ENCODE measurements at regions not wholly inside any gene's neighbourhood (a gene's known extent, or its start where the extent isn't known, plus 50 kb on each side); places are given as distances from the start of the nearest gene placed in this dataset.
"Not testable (repeated sequence)": the region's sequence is repeated elsewhere in the genome, so short reads cannot be mapped to it uniquely, and the experiment has no call there.

DNA sequence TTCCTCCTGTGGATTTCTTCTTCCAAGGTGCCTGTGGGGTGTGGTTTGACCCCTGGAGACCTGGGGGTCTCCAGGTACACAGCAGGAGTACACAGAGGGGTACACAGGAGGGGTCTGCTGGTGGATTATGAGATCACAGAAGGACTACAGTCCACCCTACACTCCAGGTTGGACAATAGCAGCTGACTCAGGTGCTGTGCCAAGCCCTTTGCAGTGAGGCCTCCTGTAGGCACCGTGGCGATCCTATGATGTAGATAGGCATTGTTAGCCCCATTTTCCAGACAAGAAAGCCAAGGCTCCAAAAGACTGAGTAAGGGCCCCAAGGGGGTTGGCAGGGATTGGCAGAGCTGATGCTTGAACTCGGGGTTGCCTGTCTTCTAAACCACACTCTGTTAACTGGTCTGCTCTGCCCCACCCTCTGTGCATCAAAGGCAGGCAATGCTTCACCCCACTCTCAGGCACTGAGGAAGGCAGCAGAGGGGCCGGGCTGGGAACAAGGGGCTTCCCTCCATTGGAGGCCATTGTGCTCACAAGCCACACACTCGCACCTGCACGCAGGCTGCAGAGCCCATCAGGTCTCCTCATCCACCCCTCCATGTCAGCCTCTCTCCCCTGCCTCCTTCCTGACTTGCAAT, 77.5 kb upstream of the SIRPA start:
- no peak overlapping the region for H3K4me3 ChIP-seq (ENCODE audit: low read depth, low read length)
- no peak for DNase-seq
- no peaks in the 10 kb centered on the region for H3K9me3 ChIP-seq
- TF ChIP-seq, protein P1, sequence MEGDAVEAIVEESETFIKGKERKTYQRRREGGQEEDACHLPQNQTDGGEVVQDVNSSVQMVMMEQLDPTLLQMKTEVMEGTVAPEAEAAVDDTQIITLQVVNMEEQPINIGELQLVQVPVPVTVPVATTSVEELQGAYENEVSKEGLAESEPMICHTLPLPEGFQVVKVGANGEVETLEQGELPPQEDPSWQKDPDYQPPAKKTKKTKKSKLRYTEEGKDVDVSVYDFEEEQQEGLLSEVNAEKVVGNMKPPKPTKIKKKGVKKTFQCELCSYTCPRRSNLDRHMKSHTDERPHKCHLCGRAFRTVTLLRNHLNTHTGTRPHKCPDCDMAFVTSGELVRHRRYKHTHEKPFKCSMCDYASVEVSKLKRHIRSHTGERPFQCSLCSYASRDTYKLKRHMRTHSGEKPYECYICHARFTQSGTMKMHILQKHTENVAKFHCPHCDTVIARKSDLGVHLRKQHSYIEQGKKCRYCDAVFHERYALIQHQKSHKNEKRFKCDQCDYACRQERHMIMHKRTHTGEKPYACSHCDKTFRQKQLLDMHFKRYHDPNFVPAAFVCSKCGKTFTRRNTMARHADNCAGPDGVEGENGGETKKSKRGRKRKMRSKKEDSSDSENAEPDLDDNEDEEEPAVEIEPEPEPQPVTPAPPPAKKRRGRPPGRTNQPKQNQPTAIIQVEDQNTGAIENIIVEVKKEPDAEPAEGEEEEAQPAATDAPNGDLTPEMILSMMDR (IDR thresholded peaks at IDR 0.05; ENCODE audit: low read depth, low read length): no peak
- no peaks in the 10 kb centered on the region for H3K27me3 ChIP-seq
- no peaks in the 10 kb centered on the region for H3K4me1 ChIP-seq
- H3K36me3 ChIP-seq: no peaks in the 10 kb centered on the region

DNA sequence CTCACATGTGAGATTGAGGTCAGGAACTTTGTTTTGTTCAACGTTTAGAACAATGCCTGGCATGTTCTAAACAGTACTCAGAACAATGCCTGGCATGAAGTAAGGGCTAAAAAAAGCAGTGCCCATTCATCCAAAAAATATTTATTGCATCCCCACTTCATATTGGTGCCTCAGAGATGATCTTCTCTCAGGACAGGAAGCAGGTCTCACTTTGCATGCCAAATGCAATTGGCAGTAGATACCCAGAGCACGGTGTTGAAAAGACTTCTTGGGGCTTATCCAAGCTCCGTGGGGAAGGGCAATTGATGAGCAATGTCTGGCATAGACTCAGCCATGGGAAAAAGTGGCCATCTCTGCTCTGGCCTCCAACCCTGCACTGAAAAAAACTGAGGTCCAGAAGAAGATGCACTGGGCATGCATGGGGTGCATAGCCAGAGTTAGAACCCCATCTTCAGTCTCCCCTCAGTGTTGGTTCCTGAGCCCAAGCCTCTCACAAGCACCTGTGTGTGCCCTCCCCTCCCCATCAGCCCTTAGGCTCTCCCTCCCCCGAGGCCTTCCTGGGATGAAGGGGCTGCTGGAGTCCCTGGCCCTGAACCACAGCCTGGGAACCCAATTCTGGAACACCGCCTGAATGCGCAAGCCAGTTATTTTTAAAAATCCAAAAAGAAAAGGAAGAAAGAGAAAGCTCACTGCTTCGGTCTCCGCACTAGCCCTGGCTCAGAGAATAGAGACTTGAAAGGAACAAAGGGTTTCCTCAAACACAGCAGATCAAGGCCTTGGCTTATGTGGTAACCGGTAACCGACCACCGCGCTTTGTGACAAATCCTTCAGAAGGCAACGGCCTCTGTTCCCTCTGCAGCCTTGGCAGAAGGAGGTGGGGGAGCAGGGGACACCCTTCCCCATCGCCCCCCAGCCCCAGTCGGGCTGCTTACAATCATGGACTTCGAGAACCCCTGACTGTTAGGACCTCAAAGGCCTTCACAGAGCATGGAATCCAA, 78.5 kb upstream of the SIRPA start:
- TF ChIP-seq, protein P1 (IDR thresholded peaks at IDR 0.05; ENCODE audit: low read depth, low read length): no peak
- DNase-seq: no peak
- Histone ChIP-seq H3K9me3 (no peaks in the 10 kb centered on the region), H3K27me3 (no peaks in the 10 kb centered on the region), H3K4me1 (no peaks in the 10 kb centered on the region), H3K36me3 (no peaks in the 10 kb centered on the region), H3K4me3 (ENCODE audit: low read depth, low read length) (no peak overlapping the region)

GRCh38 chr20:1815502-1816085, 79.6 kb upstream of the SIRPA start:
- no peaks in the 10 kb centered on the region for H3K9me3 ChIP-seq
- H3K4me1 ChIP-seq: no peaks in the 10 kb centered on the region
- no peak for DNase-seq
- no peaks in the 10 kb centered on the region for H3K36me3 ChIP-seq
- TF ChIP-seq, protein P1 (IDR thresholded peaks at IDR 0.05; ENCODE audit: low read depth, low read length): no peak
- H3K4me3 ChIP-seq (ENCODE audit: low read depth, low read length): no peak overlapping the region
- H3K27me3 ChIP-seq: no peaks in the 10 kb centered on the region

GRCh38 chr20:1814861-1815260, 80.3 kb upstream of the SIRPA start:
- not testable (repeated sequence) for H3K27me3 ChIP-seq; H3K4me1 ChIP-seq; H3K9me3 ChIP-seq; H3K4me3 ChIP-seq (ENCODE audit: low read depth, low read length); DNase-seq; H3K36me3 ChIP-seq

- Histone ChIP-seq H3K27me3 (no peaks in the 10 kb centered on the region), H3K9me3 (no peaks in the 10 kb centered on the region), H3K36me3 (no peaks in the 10 kb centered on the region), H3K4me1 (no peaks in the 10 kb centered on the region), H3K4me3 (ENCODE audit: low read depth, low read length) (no peak overlapping the region)
- TF ChIP-seq, protein P1 (IDR thresholded peaks at IDR 0.05; ENCODE audit: low read depth, low read length): no peak
- DNase-seq: no peak
Measured at GRCh38 chr20:1813674-1814635, 81.3 kb upstream of the SIRPA start.

DNA sequence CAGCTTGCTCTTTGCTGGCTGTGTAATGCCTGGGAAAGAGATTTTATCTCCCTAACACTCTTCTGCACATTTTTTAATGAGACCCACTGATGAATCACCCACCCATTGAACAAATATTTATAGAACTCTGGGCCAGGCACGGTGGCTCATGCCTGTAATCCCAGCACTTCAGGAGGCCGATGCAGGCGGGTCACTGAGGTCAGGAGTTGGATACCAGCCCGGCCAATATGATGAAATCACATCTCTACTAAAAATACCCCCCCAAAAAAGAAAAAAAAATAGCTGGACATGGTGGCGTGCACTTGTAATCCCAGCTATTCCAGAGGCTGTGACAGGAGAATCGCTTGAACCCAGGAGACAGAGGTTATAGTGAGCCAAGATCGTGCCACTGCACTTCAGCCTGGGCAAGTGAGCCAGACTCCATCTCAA, 82.1 kb upstream of the SIRPA start:
- no peak for DNase-seq
- Histone ChIP-seq H3K4me1 (no peaks in the 10 kb centered on the region), H3K36me3 (no peaks in the 10 kb centered on the region), H3K27me3 (no peaks in the 10 kb centered on the region), H3K4me3 (ENCODE audit: low read depth, low read length) (no peak overlapping the region), H3K9me3 (no peaks in the 10 kb centered on the region)
- TF ChIP-seq, protein P1 (IDR thresholded peaks at IDR 0.05; ENCODE audit: low read depth, low read length): no peak

Data from BE2C (cell line).